ENCODE measurements at regions not wholly inside any gene's neighbourhood (a gene's known extent, or its start where the extent isn't known, plus 50 kb on each side); places are given as distances from the start of the nearest gene placed in this dataset.

DNA sequence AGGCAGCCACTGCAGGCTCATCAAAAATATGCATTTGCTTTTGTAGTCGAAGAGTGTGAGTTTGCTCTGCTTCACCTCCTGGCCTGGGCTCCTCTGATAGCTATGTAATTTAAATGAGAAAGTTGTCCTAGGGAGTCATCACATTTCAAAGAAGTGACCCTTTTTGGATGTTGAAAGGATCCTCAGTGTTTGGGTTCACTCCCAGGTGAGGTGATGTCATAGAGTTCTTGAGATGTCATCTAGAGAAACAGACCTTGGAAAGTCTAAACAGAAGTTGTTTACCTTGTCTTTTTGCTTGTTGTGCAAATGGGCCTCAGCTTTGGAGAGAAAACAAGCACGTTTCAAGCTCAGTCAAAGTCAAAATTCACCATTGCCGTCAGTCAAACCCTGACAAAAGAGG lies 92.0 kb upstream of the BARHL2 start:
- H3K27ac ChIP-seq, result no peak overlapping the region
- TF ChIP-seq POLR2AphosphoS5 (IDR thresholded peaks at IDR 0.05; ENCODE audit: insufficient read depth in 1 of 2, low read depth in 1 of 2), result no peak
- intact Hi-C loops (cut with DNase I), result no loop called here
- no peaks in the 10 kb centered on the region for H3K36me3 ChIP-seq
- peaks cover 2% of the 10 kb centered on the region for H3K9me3 ChIP-seq
- DNase-seq (ENCODE audit: extremely low spot score in 2 of 2), result no peak
- no peaks in the 10 kb centered on the region for H3K27me3 ChIP-seq
- no peaks in the 10 kb centered on the region for H3K4me1 ChIP-seq
- no peak overlapping the region for H3K4me3 ChIP-seq

DNA sequence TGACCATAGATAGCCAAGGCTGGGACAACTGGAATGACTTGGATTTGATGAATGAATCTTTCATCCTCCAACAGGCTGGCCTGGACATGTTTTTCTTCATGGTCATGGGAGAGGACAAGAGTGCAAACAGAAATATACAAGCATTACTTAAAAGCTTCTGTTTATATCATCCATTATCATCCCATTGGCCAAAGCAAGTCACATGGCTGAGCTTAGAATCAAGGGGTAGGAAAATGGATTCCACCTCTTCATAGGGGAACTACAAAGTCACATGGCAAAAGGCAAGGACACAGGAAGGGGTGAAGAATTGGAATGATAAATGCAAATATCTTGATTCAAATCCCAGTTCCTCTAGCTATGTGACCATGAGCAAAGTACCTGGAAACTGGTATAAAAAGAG lies 90.2 kb upstream of the BARHL2 start:
- no peaks in the 10 kb centered on the region for H3K27me3 ChIP-seq
- no peak overlapping the region for H3K4me3 ChIP-seq
- intact Hi-C loops (cut with DNase I), result no loop called here
- DNase-seq (ENCODE audit: extremely low spot score in 2 of 2), result no peak
- no peak overlapping the region for H3K27ac ChIP-seq
- H3K4me1 ChIP-seq, result no peaks in the 10 kb centered on the region
- no peaks in the 10 kb centered on the region for H3K36me3 ChIP-seq
- TF ChIP-seq POLR2A (IDR thresholded peaks at IDR 0.05) (no peak), POLR2AphosphoS5 (IDR thresholded peaks at IDR 0.05; ENCODE audit: insufficient read depth in 1 of 2, low read depth in 1 of 2) (no peak)
- TF ChIP-seq, protein P1, sequence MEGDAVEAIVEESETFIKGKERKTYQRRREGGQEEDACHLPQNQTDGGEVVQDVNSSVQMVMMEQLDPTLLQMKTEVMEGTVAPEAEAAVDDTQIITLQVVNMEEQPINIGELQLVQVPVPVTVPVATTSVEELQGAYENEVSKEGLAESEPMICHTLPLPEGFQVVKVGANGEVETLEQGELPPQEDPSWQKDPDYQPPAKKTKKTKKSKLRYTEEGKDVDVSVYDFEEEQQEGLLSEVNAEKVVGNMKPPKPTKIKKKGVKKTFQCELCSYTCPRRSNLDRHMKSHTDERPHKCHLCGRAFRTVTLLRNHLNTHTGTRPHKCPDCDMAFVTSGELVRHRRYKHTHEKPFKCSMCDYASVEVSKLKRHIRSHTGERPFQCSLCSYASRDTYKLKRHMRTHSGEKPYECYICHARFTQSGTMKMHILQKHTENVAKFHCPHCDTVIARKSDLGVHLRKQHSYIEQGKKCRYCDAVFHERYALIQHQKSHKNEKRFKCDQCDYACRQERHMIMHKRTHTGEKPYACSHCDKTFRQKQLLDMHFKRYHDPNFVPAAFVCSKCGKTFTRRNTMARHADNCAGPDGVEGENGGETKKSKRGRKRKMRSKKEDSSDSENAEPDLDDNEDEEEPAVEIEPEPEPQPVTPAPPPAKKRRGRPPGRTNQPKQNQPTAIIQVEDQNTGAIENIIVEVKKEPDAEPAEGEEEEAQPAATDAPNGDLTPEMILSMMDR (IDR thresholded peaks at IDR 0.05), result no peak
- peaks cover 3% of the 10 kb centered on the region for H3K9me3 ChIP-seq

DNA sequence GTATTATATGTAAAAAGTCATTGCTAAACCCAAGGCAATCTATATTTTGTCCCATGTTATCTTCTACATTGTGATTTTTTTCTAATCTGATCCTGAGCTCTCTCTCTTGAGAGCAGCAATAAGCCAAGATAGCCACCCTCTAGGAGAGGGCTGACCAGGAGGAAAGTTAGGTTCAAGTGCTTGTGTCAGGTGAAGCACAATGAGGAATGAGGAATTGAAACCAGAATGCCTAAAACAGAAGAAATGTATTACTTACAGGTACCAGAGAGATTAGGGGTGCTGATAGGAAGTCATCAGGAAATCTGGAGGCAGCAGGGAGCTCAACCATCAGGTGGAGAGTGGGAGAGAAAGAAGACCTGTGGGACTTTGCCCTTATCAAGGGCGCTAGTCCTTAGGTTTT lies 85.5 kb upstream of the BARHL2 start:
- TF ChIP-seq, protein P1 (IDR thresholded peaks at IDR 0.05), result no peak
- TF ChIP-seq POLR2AphosphoS5 (IDR thresholded peaks at IDR 0.05; ENCODE audit: insufficient read depth in 1 of 2, low read depth in 1 of 2), result no peak
- TF ChIP-seq POLR2A (IDR thresholded peaks at IDR 0.05), result no peak
- no peaks in the 10 kb centered on the region for H3K27me3 ChIP-seq
- no peak overlapping the region for H3K4me3 ChIP-seq
- no peak for DNase-seq (ENCODE audit: extremely low spot score in 2 of 2)
- H3K4me1 ChIP-seq, result no peaks in the 10 kb centered on the region
- no peaks in the 10 kb centered on the region for H3K36me3 ChIP-seq
- H3K9me3 ChIP-seq, result peaks cover 3% of the 10 kb centered on the region
- intact Hi-C loops (cut with DNase I), result no loop called here
- no peak overlapping the region for H3K27ac ChIP-seq

DNA sequence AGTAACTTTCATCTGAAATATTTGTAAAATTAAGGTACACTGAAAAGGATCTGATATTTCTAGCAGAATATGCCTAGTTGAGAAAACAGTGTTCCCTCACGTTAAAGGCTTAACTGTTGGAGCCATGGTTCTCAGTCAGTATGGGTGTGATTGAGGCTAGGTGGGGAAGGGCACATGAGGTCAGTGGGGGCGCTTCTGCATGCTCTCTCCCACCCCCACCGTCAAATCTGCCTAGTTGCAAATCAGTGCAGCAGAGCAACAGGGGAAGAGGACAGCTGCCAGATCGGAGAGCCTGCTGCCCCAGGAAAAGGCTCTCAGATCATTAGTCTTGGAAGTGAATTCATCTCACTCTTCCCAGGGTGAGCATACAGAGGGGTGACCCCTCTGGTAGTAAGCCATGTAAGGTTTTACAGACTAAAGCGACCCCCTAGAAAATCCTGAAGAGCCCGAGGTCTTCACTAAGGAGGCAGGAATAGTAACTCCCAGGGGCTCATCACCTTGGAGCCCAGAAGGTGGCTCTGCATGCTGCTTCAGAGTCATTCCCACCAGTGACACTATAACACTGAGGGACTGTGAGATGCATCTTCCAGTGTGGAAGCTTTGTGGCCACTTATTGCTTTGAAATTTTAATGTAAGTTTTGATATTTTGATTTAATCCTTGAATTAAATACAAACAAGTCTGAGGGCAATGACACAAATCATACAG lies 83.1 kb upstream of the BARHL2 start:
- peaks cover 3% of the 10 kb centered on the region for H3K9me3 ChIP-seq
- no peak overlapping the region for H3K27ac ChIP-seq
- TF ChIP-seq POLR2A (IDR thresholded peaks at IDR 0.05) (no peak), POLR2AphosphoS5 (IDR thresholded peaks at IDR 0.05; ENCODE audit: insufficient read depth in 1 of 2, low read depth in 1 of 2) (no peak)
- TF ChIP-seq, protein P1 (IDR thresholded peaks at IDR 0.05), result no peak
- no peak overlapping the region for H3K4me3 ChIP-seq
- intact Hi-C loops (cut with DNase I), result no loop called here
- H3K4me1 ChIP-seq, result no peaks in the 10 kb centered on the region
- H3K36me3 ChIP-seq, result no peaks in the 10 kb centered on the region
- no peak for DNase-seq (ENCODE audit: extremely low spot score in 2 of 2)
- H3K27me3 ChIP-seq, result no peaks in the 10 kb centered on the region

DNA sequence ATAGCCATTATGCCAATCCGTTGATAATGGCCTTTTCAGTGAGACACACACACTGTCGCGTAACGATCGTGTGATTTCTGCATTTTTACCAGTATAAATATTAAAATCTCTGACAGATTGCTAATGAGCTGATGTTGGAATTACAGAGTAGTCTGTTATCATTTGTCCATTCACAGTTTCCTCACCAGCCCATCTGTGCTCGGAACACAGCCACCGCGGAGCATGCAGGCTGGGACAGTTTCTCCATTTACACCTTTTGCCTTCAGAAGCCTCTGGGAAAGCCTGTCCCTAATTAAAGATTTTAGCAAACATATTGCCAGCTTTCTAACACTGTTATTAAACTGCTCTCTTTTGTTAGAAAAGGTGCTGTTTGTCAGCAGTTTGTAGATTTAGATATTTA lies 82.2 kb upstream of the BARHL2 start:
- Histone ChIP-seq H3K27me3 (no peaks in the 10 kb centered on the region), H3K4me3 (no peak overlapping the region), H3K4me1 (no peaks in the 10 kb centered on the region), H3K27ac (no peak overlapping the region), H3K36me3 (no peaks in the 10 kb centered on the region), H3K9me3 (peaks cover 3% of the 10 kb centered on the region)
- intact Hi-C loops (cut with DNase I), result no loop called here
- DNase-seq (ENCODE audit: extremely low spot score in 2 of 2), result no peak
- TF ChIP-seq, protein P1 (IDR thresholded peaks at IDR 0.05), result no peak
- TF ChIP-seq POLR2A (IDR thresholded peaks at IDR 0.05) (no peak), POLR2AphosphoS5 (IDR thresholded peaks at IDR 0.05; ENCODE audit: insufficient read depth in 1 of 2, low read depth in 1 of 2) (no peak)

Data from vagina (tissue), 2 donors.